ENCODE measurements at regions not wholly inside any gene's neighbourhood (a gene's known extent, or its start where the extent isn't known, plus 50 kb on each side); places are given as distances from the start of the nearest gene placed in this dataset.

- TF ChIP-seq, protein P1, sequence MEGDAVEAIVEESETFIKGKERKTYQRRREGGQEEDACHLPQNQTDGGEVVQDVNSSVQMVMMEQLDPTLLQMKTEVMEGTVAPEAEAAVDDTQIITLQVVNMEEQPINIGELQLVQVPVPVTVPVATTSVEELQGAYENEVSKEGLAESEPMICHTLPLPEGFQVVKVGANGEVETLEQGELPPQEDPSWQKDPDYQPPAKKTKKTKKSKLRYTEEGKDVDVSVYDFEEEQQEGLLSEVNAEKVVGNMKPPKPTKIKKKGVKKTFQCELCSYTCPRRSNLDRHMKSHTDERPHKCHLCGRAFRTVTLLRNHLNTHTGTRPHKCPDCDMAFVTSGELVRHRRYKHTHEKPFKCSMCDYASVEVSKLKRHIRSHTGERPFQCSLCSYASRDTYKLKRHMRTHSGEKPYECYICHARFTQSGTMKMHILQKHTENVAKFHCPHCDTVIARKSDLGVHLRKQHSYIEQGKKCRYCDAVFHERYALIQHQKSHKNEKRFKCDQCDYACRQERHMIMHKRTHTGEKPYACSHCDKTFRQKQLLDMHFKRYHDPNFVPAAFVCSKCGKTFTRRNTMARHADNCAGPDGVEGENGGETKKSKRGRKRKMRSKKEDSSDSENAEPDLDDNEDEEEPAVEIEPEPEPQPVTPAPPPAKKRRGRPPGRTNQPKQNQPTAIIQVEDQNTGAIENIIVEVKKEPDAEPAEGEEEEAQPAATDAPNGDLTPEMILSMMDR (conservative IDR thresholded peaks at IDR 0.05; ENCODE audit: low read length): no peak
- no peak for TF ChIP-seq EZH2phosphoT487 (IDR thresholded peaks at IDR 0.05; ENCODE audit: borderline replicate concordance, low read depth, low read length)
Observed at GRCh38 chr11:119476038-119476437, 53.1 kb upstream of the THY1 start.

All from OCI-LY7 (cell line).